ENCODE measurements at regions not wholly inside any gene's neighbourhood (a gene's known extent, or its start where the extent isn't known, plus 50 kb on each side); places are given as distances from the start of the nearest gene placed in this dataset.

GRCh38 chr5:91910655-91911054 is 527.5 kb upstream of the ARRDC3 start:
- intact Hi-C loops (cut with micrococcal nuclease): no loop called here
- Mint-ChIP-seq H3K27ac (no peak overlapping the region), H3K4me3 (no peak overlapping the region), H3K9me3 (no peaks in the 10 kb centered on the region), H3K27me3 (no peaks in the 10 kb centered on the region), H3K36me3 (ENCODE audit: low read depth) (no peaks in the 10 kb centered on the region), H3K4me1 (no peaks in the 10 kb centered on the region)
- no peak for DNase-seq

- Mint-ChIP-seq H3K27me3 (no peaks in the 10 kb centered on the region), H3K4me1 (no peaks in the 10 kb centered on the region), H3K27ac (no peak overlapping the region), H3K9me3 (no peaks in the 10 kb centered on the region), H3K36me3 (ENCODE audit: low read depth) (no peaks in the 10 kb centered on the region), H3K4me3 (no peak overlapping the region)
- DNase-seq: no peak
- intact Hi-C loops (cut with micrococcal nuclease): no loop called here
Observed at GRCh38 chr5:91910247-91910646, 527.1 kb upstream of the ARRDC3 start.

- intact Hi-C loops (cut with micrococcal nuclease): no loop called here
- Mint-ChIP-seq H3K4me1 (no peaks in the 10 kb centered on the region), H3K9me3 (no peaks in the 10 kb centered on the region), H3K27ac (no peak overlapping the region), H3K27me3 (no peaks in the 10 kb centered on the region), H3K4me3 (no peak overlapping the region), H3K36me3 (ENCODE audit: low read depth) (no peaks in the 10 kb centered on the region)
- DNase-seq: no peak
Observed at GRCh38 chr5:91906494-91906893, 523.4 kb upstream of the ARRDC3 start.

- Mint-ChIP-seq H3K4me1 (no peaks in the 10 kb centered on the region), H3K27ac (no peak overlapping the region), H3K36me3 (ENCODE audit: low read depth) (no peaks in the 10 kb centered on the region), H3K27me3 (no peaks in the 10 kb centered on the region), H3K4me3 (no peak overlapping the region), H3K9me3 (no peaks in the 10 kb centered on the region)
- intact Hi-C loops (cut with micrococcal nuclease): no loop called here
- DNase-seq: no peak
Observed at GRCh38 chr5:91906027-91906426, 522.9 kb upstream of the ARRDC3 start.

GRCh38 chr5:91898898-91899297 is 515.8 kb upstream of the ARRDC3 start:
- Mint-ChIP-seq H3K27ac (no peak overlapping the region), H3K27me3 (no peaks in the 10 kb centered on the region), H3K4me3 (no peak overlapping the region), H3K9me3 (no peaks in the 10 kb centered on the region), H3K36me3 (ENCODE audit: low read depth) (no peaks in the 10 kb centered on the region), H3K4me1 (no peaks in the 10 kb centered on the region)
- intact Hi-C loops (cut with micrococcal nuclease): no loop called here
- no peak for DNase-seq

GRCh38 chr5:91898019-91898418 is 514.9 kb upstream of the ARRDC3 start:
- Mint-ChIP-seq H3K9me3 (no peaks in the 10 kb centered on the region), H3K36me3 (ENCODE audit: low read depth) (no peaks in the 10 kb centered on the region), H3K4me1 (no peaks in the 10 kb centered on the region), H3K4me3 (no peak overlapping the region), H3K27me3 (no peaks in the 10 kb centered on the region), H3K27ac (no peak overlapping the region)
- intact Hi-C loops (cut with micrococcal nuclease): no loop called here
- no peak for DNase-seq

- intact Hi-C loops (cut with micrococcal nuclease): no loop called here
- Mint-ChIP-seq H3K4me3 (no peak overlapping the region), H3K27ac (no peak overlapping the region), H3K4me1 (no peaks in the 10 kb centered on the region), H3K27me3 (no peaks in the 10 kb centered on the region), H3K36me3 (ENCODE audit: low read depth) (no peaks in the 10 kb centered on the region), H3K9me3 (no peaks in the 10 kb centered on the region)
- no peak for DNase-seq
Observed at GRCh38 chr5:91888810-91889209, 505.7 kb upstream of the ARRDC3 start.

- no peaks in the 10 kb centered on the region for H3K4me1 Mint-ChIP-seq
- H3K27ac Mint-ChIP-seq: no peak overlapping the region
- intact Hi-C loops (cut with micrococcal nuclease): no loop called here
- no peak overlapping the region for H3K4me3 Mint-ChIP-seq
- H3K27me3 Mint-ChIP-seq: no peaks in the 10 kb centered on the region
- no peaks in the 10 kb centered on the region for H3K36me3 Mint-ChIP-seq (ENCODE audit: low read depth)
- H3K9me3 Mint-ChIP-seq: peaks cover 3% of the 10 kb centered on the region
- no peak for DNase-seq
Observed at GRCh38 chr5:91885291-91886265, 502.5 kb upstream of the ARRDC3 start.

- H3K4me3 Mint-ChIP-seq: no peak overlapping the region
- H3K36me3 Mint-ChIP-seq (ENCODE audit: low read depth): no peaks in the 10 kb centered on the region
- no peak for DNase-seq
- no peak overlapping the region for H3K27ac Mint-ChIP-seq
- H3K9me3 Mint-ChIP-seq: peaks cover 3% of the 10 kb centered on the region
- intact Hi-C loops (cut with micrococcal nuclease): no loop called here
- no peaks in the 10 kb centered on the region for H3K4me1 Mint-ChIP-seq
- H3K27me3 Mint-ChIP-seq: no peaks in the 10 kb centered on the region
Observed at GRCh38 chr5:91884036-91884435, 500.9 kb upstream of the ARRDC3 start.

GRCh38 chr5:91875196-91875779 is 492.2 kb upstream of the ARRDC3 start:
- no peaks in the 10 kb centered on the region for H3K4me1 Mint-ChIP-seq
- H3K9me3 Mint-ChIP-seq: no peaks in the 10 kb centered on the region
- intact Hi-C loops (cut with micrococcal nuclease): no loop called here
- DNase-seq: no peak
- H3K27me3 Mint-ChIP-seq: no peaks in the 10 kb centered on the region
- no peak overlapping the region for H3K4me3 Mint-ChIP-seq
- H3K27ac Mint-ChIP-seq: no peak overlapping the region
- no peaks in the 10 kb centered on the region for H3K36me3 Mint-ChIP-seq (ENCODE audit: low read depth)

- Mint-ChIP-seq H3K9me3 (no peaks in the 10 kb centered on the region), H3K27me3 (no peaks in the 10 kb centered on the region), H3K4me1 (no peaks in the 10 kb centered on the region), H3K4me3 (no peak overlapping the region), H3K27ac (no peak overlapping the region), H3K36me3 (ENCODE audit: low read depth) (no peaks in the 10 kb centered on the region)
- intact Hi-C loops (cut with micrococcal nuclease): no loop called here
- DNase-seq: no peak
Observed at GRCh38 chr5:91867799-91868198, 484.7 kb upstream of the ARRDC3 start.

- intact Hi-C loops (cut with micrococcal nuclease): no loop called here
- Mint-ChIP-seq H3K4me3 (no peak overlapping the region), H3K27ac (no peak overlapping the region), H3K27me3 (no peaks in the 10 kb centered on the region), H3K36me3 (ENCODE audit: low read depth) (no peaks in the 10 kb centered on the region), H3K9me3 (no peaks in the 10 kb centered on the region), H3K4me1 (no peaks in the 10 kb centered on the region)
- DNase-seq: no peak
Observed at GRCh38 chr5:91865915-91866314, 482.8 kb upstream of the ARRDC3 start.

- no peaks in the 10 kb centered on the region for H3K27me3 Mint-ChIP-seq
- no peak overlapping the region for H3K27ac Mint-ChIP-seq
- no peak for DNase-seq
- H3K4me1 Mint-ChIP-seq: no peaks in the 10 kb centered on the region
- H3K4me3 Mint-ChIP-seq: no peak overlapping the region
- peaks cover 3% of the 10 kb centered on the region for H3K9me3 Mint-ChIP-seq
- intact Hi-C loops (cut with micrococcal nuclease): no loop called here
- no peaks in the 10 kb centered on the region for H3K36me3 Mint-ChIP-seq (ENCODE audit: low read depth)
Observed at GRCh38 chr5:91864962-91865361, 481.8 kb upstream of the ARRDC3 start.

- DNase-seq: no peak
- no peak overlapping the region for H3K27ac Mint-ChIP-seq
- intact Hi-C loops (cut with micrococcal nuclease): no loop called here
- no peaks in the 10 kb centered on the region for H3K9me3 Mint-ChIP-seq
- no peaks in the 10 kb centered on the region for H3K36me3 Mint-ChIP-seq (ENCODE audit: low read depth)
- no peak overlapping the region for H3K4me3 Mint-ChIP-seq
- no peaks in the 10 kb centered on the region for H3K27me3 Mint-ChIP-seq
- no peaks in the 10 kb centered on the region for H3K4me1 Mint-ChIP-seq
Observed at GRCh38 chr5:91851670-91852069, 468.6 kb upstream of the ARRDC3 start.

Data from activated CD4-positive, alpha-beta T cell treated with anti-CD3 and anti-CD28 coated beads, Interleukin-2, amount 10 ng/mL, durations not matched to agents 24 days and 14 days (primary cell).